DND-41 (cell line): ENCODE measurements at regions not wholly inside any gene's neighbourhood (a gene's known extent, or its start where the extent isn't known, plus 50 kb on each side); places are given as distances from the start of the nearest gene placed in this dataset.

ENCODE experiments used
- ATAC-seq: fragments of 200-7000 bp; cut with Tn5 transposase; 3 replicates; pipeline ENCODE4 v1.9.1; 2021; ENCODE audit warnings: low read depth; ENCODE audit not compliant: insufficient read depth
- DNase-seq: peaks from one replicate; pipeline ENCODE4 v3.0.0-alpha.2; 2020
- H2AFZ ChIP-seq: 2 replicates; pipeline ENCODE4 v1.6.0; 2012; ENCODE audit warnings: low read depth, low read length
- H3K27ac ChIP-seq: 2 replicates; pipeline ENCODE4 v1.5.1; 2012; ENCODE audit warnings: low read length, inconsistent platforms
- H3K27me3 ChIP-seq: fragments of 200-600 bp; sonication (generic); 2 replicates; pipeline ENCODE4 v1.6.0; 2012; ENCODE audit warnings: low read length, mild to moderate bottlenecking, inconsistent platforms; ENCODE audit not compliant: insufficient read depth, poor library complexity
- H3K36me3 ChIP-seq: 2 replicates; pipeline ENCODE4 v1.5.1; 2012; ENCODE audit warnings: low read length, inconsistent platforms; ENCODE audit not compliant: insufficient read depth
- H3K4me1 ChIP-seq: 2 replicates; pipeline ENCODE4 v1.5.1; 2012; ENCODE audit warnings: mild to moderate bottlenecking, low read length; ENCODE audit not compliant: insufficient read depth
- H3K4me2 ChIP-seq: 2 replicates; pipeline ENCODE4 v1.6.0; 2012; ENCODE audit warnings: mild to moderate bottlenecking, moderate library complexity, low read length, inconsistent platforms; ENCODE audit not compliant: insufficient read depth
- H3K4me3 ChIP-seq, 2 experiments: fragments of 200-600 bp in 1 of 2; shearing (Covaris generic) in 1 of 2; 2 replicates each; pipeline ENCODE4 v1.5.1; 2012 to 2016; ENCODE audit warnings: inconsistent platforms in 2 of 2, low read length in 2 of 2, mild to moderate bottlenecking in 2 of 2, low read depth in 1 of 2, moderate library complexity in 1 of 2
- H3K79me2 ChIP-seq: 2 replicates; pipeline ENCODE4 v1.6.0; 2012; ENCODE audit warnings: low read length, inconsistent platforms; ENCODE audit not compliant: insufficient read depth
- H3K9ac ChIP-seq: 2 replicates; pipeline ENCODE4 v1.6.0; 2012; ENCODE audit warnings: low read depth, mild to moderate bottlenecking, inconsistent platforms, low read length, moderate library complexity
- H3K9me3 ChIP-seq: 2 replicates; pipeline ENCODE4 v1.5.1; 2012; ENCODE audit warnings: low read length, moderate library complexity, mild to moderate bottlenecking, inconsistent platforms; ENCODE audit not compliant: insufficient read depth, severe bottlenecking
- H4K20me1 ChIP-seq: 2 replicates; pipeline ENCODE4 v1.6.0; 2012; ENCODE audit warnings: low read length; ENCODE audit not compliant: insufficient read depth
- CTCF ChIP-seq: IDR thresholded peaks from 2 replicates; pipeline ENCODE4 v1.5.1; 2012; ENCODE audit warnings: borderline replicate concordance, low read length, moderate library complexity, mild to moderate bottlenecking; ENCODE audit not compliant: poor library complexity, severe bottlenecking; ENCODE audit errors: extremely low read depth

GRCh38 chr11:119779195-119780071 is 50.4 kb upstream of the NECTIN1 start:
- DNase-seq (no peak), ATAC-seq (no peak)
- peaks cover 6% of the 10 kb centered on the region for H3K27me3 ChIP-seq
- H3K4me1 ChIP-seq: no peaks in the 10 kb centered on the region
- H3K4me3 ChIP-seq: no peak overlapping the region
- TF ChIP-seq CTCF: no peak
- H3K9me3 ChIP-seq: no peaks in the 10 kb centered on the region
- no peak overlapping the region for H2AFZ ChIP-seq
- H3K36me3 ChIP-seq: no peaks in the 10 kb centered on the region
- no peak overlapping the region for H3K4me2 ChIP-seq
- H4K20me1 ChIP-seq: peaks cover 7% of the 10 kb centered on the region; the same call in 1 of the 2 replicates
- no peak overlapping the region for H3K9ac ChIP-seq
- no peak overlapping the region for H3K27ac ChIP-seq
- no peaks in the 10 kb centered on the region for H3K79me2 ChIP-seq
